ENCODE measurements at regions not wholly inside any gene's neighbourhood (a gene's known extent, or its start where the extent isn't known, plus 50 kb on each side); places are given as distances from the start of the nearest gene placed in this dataset.

DNA sequence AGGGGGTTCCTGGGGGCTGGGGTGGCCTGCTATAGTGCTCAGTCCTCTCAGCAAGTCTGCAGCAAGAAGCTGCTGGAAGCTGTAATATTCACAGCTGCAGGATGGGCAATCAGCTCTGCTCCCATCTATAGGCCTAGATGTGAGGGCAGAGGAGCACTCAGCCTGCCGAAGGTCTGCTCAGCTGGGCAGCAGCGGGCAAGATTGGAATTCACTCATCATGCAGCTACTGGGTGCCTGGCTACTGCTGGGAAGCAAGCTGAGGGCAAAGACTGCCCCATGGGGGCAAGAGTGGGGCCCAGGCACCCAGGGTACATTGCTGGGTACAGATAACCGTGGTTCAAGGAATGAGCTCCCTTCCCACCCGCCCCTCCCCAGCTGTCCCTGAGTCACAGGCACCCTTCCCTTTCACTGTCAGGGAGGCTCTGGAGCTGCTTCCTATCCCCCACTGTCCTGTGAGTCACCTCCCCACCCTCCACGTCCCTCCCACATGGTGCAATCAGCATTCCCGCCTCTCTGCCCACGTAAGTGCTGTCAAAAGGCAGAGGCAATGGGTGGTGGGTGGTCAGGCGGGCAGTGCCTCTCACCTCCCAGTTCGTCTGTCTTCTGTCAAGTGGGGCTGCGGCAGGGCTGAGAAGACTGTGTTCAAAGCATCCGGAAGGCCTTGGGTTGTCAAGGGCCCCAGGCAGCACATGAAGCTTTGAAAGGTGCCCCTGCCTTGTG lies 169.2 kb downstream of the TRIM43 start:
- TF ChIP-seq, protein P1, sequence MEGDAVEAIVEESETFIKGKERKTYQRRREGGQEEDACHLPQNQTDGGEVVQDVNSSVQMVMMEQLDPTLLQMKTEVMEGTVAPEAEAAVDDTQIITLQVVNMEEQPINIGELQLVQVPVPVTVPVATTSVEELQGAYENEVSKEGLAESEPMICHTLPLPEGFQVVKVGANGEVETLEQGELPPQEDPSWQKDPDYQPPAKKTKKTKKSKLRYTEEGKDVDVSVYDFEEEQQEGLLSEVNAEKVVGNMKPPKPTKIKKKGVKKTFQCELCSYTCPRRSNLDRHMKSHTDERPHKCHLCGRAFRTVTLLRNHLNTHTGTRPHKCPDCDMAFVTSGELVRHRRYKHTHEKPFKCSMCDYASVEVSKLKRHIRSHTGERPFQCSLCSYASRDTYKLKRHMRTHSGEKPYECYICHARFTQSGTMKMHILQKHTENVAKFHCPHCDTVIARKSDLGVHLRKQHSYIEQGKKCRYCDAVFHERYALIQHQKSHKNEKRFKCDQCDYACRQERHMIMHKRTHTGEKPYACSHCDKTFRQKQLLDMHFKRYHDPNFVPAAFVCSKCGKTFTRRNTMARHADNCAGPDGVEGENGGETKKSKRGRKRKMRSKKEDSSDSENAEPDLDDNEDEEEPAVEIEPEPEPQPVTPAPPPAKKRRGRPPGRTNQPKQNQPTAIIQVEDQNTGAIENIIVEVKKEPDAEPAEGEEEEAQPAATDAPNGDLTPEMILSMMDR (IDR thresholded peaks at IDR 0.05), result no peak
- no peak for TF ChIP-seq POLR2A (IDR thresholded peaks at IDR 0.05)
